NB4 (cell line): ENCODE measurements at regions not wholly inside any gene's neighbourhood (a gene's known extent, or its start where the extent isn't known, plus 50 kb on each side); places are given as distances from the start of the nearest gene placed in this dataset.

Experiments
- DNase-seq: peaks from one replicate; pipeline ENCODE4 v3.0.0; 2010; ENCODE audit warnings: low read depth
- H3K4me3 ChIP-seq: one replicate; pipeline ENCODE4 v1.5.1; 2011; ENCODE audit warnings: mild to moderate bottlenecking, low read depth, low read length, moderate library complexity
- CTCF ChIP-seq: IDR thresholded peaks from one replicate; pipeline ENCODE4 v1.5.1; 2012; ENCODE audit warnings: low read depth, low read length
- MAX ChIP-seq: IDR thresholded peaks from 2 replicates; pipeline ENCODE4 v1.6.1; 2011; ENCODE audit warnings: low read depth, low read length
- MYC ChIP-seq: IDR thresholded peaks from 2 replicates; pipeline ENCODE4 v1.6.1; 2011; ENCODE audit warnings: low read depth, low read length
- POLR2A ChIP-seq: IDR thresholded peaks from 2 replicates; pipeline ENCODE4 v1.6.1; 2011; ENCODE audit warnings: mild to moderate bottlenecking; ENCODE audit not compliant: insufficient read length; ENCODE audit errors: extremely low read depth

- no peak for DNase-seq
- TF ChIP-seq CTCF: no peak
- TF ChIP-seq POLR2A: no peak
- no peak for TF ChIP-seq MYC
- TF ChIP-seq MAX: no peak
- H3K4me3 ChIP-seq: no peak overlapping the region
These were observed 150.6 kb downstream of the KCNA5 start for GRCh38 chr12:5194306-5194705.

- TF ChIP-seq POLR2A (no peak), MYC (no peak)
- no peak for DNase-seq
- no peak overlapping the region for H3K4me3 ChIP-seq
These were observed 151.6 kb downstream of the KCNA5 start for GRCh38 chr12:5195244-5195643.

GRCh38 chr12:5195691-5196090, 152.0 kb downstream of the KCNA5 start:
- H3K4me3 ChIP-seq: no peak overlapping the region
- no peak for DNase-seq
- TF ChIP-seq MYC: no peak
- TF ChIP-seq MAX: no peak

GRCh38 chr12:5197131-5197530, 153.5 kb downstream of the KCNA5 start:
- DNase-seq: no peak
- H3K4me3 ChIP-seq: no peak overlapping the region
- TF ChIP-seq CTCF: no peak
- TF ChIP-seq MAX: no peak

- no peak for DNase-seq
- no peak for TF ChIP-seq CTCF
- TF ChIP-seq MAX: no peak
- H3K4me3 ChIP-seq: no peak overlapping the region
These were observed 154.0 kb downstream of the KCNA5 start for GRCh38 chr12:5197656-5198055.

GRCh38 chr12:5200278-5201087, 156.8 kb downstream of the KCNA5 start:
- DNase-seq: peak; percentile 54
- no peak overlapping the region for H3K4me3 ChIP-seq
- TF ChIP-seq MYC (no peak), CTCF (peak; percentile 79), MAX (no peak)

GRCh38 chr12:5201554-5202218, 158.0 kb downstream of the KCNA5 start:
- no peak for DNase-seq
- H3K4me3 ChIP-seq: no peak overlapping the region
- TF ChIP-seq MAX: no peak
- no peak for TF ChIP-seq CTCF
- no peak for TF ChIP-seq MYC
- no peak for TF ChIP-seq POLR2A
